B cell (primary cell): ENCODE measurements at regions not wholly inside any gene's neighbourhood (a gene's known extent, or its start where the extent isn't known, plus 50 kb on each side); places are given as distances from the start of the nearest gene placed in this dataset.

Experiments used
- ATAC-seq: fragments of 200-7000 bp; cut with Tn5 transposase; one replicate; pipeline ENCODE4 v1.10.0; 2021; ENCODE audit warnings: low read depth, mild to moderate bottlenecking, moderate number of reproducible peaks, moderate library complexity
- CTCF ChIA-PET: fragments of 350-600 bp; sonication (Branson Sonifier 250); formaldehyde crosslinking; loops from one replicate; lab custom pipeline; 2021; ENCODE audit warnings: antibody characterized with exemption, inconsistent platforms; lab: Charles Lee
- POLR2A ChIA-PET: fragments of 350-600 bp; sonication (Branson Sonifier 250); formaldehyde crosslinking; loops from one replicate; lab custom pipeline; 2021; ENCODE audit warnings: antibody characterized with exemption; lab: Charles Lee
- DNase-seq: peaks from one replicate; pipeline ENCODE4 v3.0.0; 2013
- H2AFZ ChIP-seq: 2 replicates; pipeline ENCODE4 v1.6.1; 2012; ENCODE audit warnings: mild to moderate bottlenecking, low read depth, low read length; ENCODE audit not compliant: insufficient read depth, poor library complexity, severe bottlenecking
- H3K27ac ChIP-seq, 2 donors: 1 replicate in 1 of 2; 2 replicates in 1 of 2; pipeline ENCODE4 v1.5.1; 2012 to 2013; ENCODE audit warnings: low read length in 2 of 2, mild to moderate bottlenecking in 2 of 2, moderate library complexity in 1 of 2
- H3K27me3 ChIP-seq, 4 experiments: fragments of 200-600 bp in 1 of 4; sonication (generic) in 1 of 4; replicated peaks in 1 of 4; 1 replicate in 2 of 4; 2 replicates in 2 of 4; pipeline versions ENCODE4 v1.6.1 to v1.7.0; 2013 to 2016; ENCODE audit warnings: low read length in 3 of 4, mild to moderate bottlenecking in 2 of 4, mixed read lengths in 1 of 4, moderate library complexity in 1 of 4; ENCODE audit not compliant: insufficient read depth in 4 of 4, control insufficient read depth in 3 of 4; ENCODE audit errors: control extremely low read depth in 1 of 4
- H3K36me3 ChIP-seq, 2 experiments: replicated peaks in 1 of 2; 1 replicate in 1 of 2; 2 replicates in 1 of 2; pipeline versions ENCODE4 v1.6.1 to v1.7.1; 2013; ENCODE audit warnings: low read length in 1 of 2; ENCODE audit not compliant: insufficient read depth in 2 of 2, control insufficient read depth in 1 of 2; ENCODE audit errors: control extremely low read depth in 1 of 2, extremely low read depth in 1 of 2
- H3K4me1 ChIP-seq, 2 donors: fragments of 200-600 bp in 1 of 2; sonication (generic) in 1 of 2; 1 replicate in 1 of 2; 2 replicates in 1 of 2; pipeline versions ENCODE4 v1.5.1 to v1.6.1; 2013 to 2017; ENCODE audit warnings: low read length in 2 of 2; ENCODE audit not compliant: control insufficient read depth in 2 of 2, insufficient read depth in 2 of 2
- H3K4me2 ChIP-seq: replicated peaks from 2 replicates; pipeline ENCODE3; 2012; ENCODE audit warnings: mild to moderate bottlenecking, low read depth, low read length; ENCODE audit not compliant: poor library complexity, severe bottlenecking
- H3K4me3 ChIP-seq, 5 experiments: fragments of 200-600 bp in 1 of 5; sonication (generic) in 1 of 5; 1 replicate in 3 of 5; 2 replicates in 2 of 5; pipeline versions ENCODE4 v1.5.1 to v1.7.0; 2011 to 2016; ENCODE audit warnings: low read length in 4 of 5, mild to moderate bottlenecking in 4 of 5, low read depth in 2 of 5, control low read depth in 1 of 5, moderate library complexity in 1 of 5; ENCODE audit not compliant: insufficient read depth in 1 of 5; ENCODE audit errors: control extremely low read depth in 1 of 5, extremely low read depth in 1 of 5
- H3K79me2 ChIP-seq: fragments of 200-600 bp; sonication (generic); one replicate; pipeline ENCODE4 v1.6.0; 2016; ENCODE audit warnings: low read length; ENCODE audit not compliant: control insufficient read depth, insufficient read depth
- H3K9ac ChIP-seq: fragments of 200-600 bp; sonication (generic); 2 replicates; pipeline ENCODE4 v1.6.1; 2017; ENCODE audit warnings: mild to moderate bottlenecking, low read length, moderate library complexity
- H3K9me3 ChIP-seq, 3 donors: one replicate each; pipeline versions ENCODE4 v1.6.1 to v1.7.1; 2013; ENCODE audit warnings: low read length in 2 of 3; ENCODE audit not compliant: control insufficient read depth in 2 of 3, insufficient read depth in 1 of 3; ENCODE audit errors: control extremely low read depth in 1 of 3
- H4K20me1 ChIP-seq: 2 replicates; pipeline ENCODE4 v1.6.0; 2012; ENCODE audit warnings: mild to moderate bottlenecking, low read length; ENCODE audit not compliant: insufficient read depth, control insufficient read depth, poor library complexity, severe bottlenecking
- H3K27ac Mint-ChIP-seq: one replicate; pipeline ENCODE4 v1.8.0; 2021; ENCODE audit warnings: mixed read lengths
- H3K27me3 Mint-ChIP-seq: one replicate; pipeline ENCODE4 v1.8.0; 2021; ENCODE audit warnings: mixed read lengths
- H3K4me1 Mint-ChIP-seq: one replicate; pipeline ENCODE4 v1.8.0; 2021; ENCODE audit warnings: mixed read lengths
- H3K4me3 Mint-ChIP-seq: one replicate; pipeline ENCODE4 v1.8.0; 2021; ENCODE audit warnings: mixed read lengths
- H3K9me3 Mint-ChIP-seq: one replicate; pipeline ENCODE4 v1.8.0; 2022; ENCODE audit warnings: mixed read lengths; ENCODE audit not compliant: insufficient read depth
- EZH2 ChIP-seq: IDR thresholded peaks from 2 replicates; pipeline ENCODE4 v1.6.1; 2012; ENCODE audit warnings: borderline replicate concordance, low read depth, mild to moderate bottlenecking, moderate library complexity, low read length; ENCODE audit not compliant: insufficient read depth, poor library complexity, severe bottlenecking
- WGBS: methylation state at CpG from one replicate; pipeline ENCODE4 v1.1.5; 2013; ENCODE audit warnings: missing lambda C conversion rate; ENCODE audit not compliant: insufficient coverage; 5-methylcytosine and 5-hydroxymethylcytosine counted together
- intact Hi-C: fragments of 100-400 bp; cut with micrococcal nuclease; formaldehyde crosslinking; loops from one replicate; pipeline ENCODE4 v1.10.0; 2022
- TF ChIP-seq, protein P1 (sequence below): fragments of 200-600 bp; IDR thresholded peaks from one replicate; pipeline ENCODE4 v1.8.0; 2022; ENCODE audit warnings: antibody characterized with exemption, mild to moderate bottlenecking

- H3K4me3 ChIP-seq, result no peak overlapping the region
- H2AFZ ChIP-seq, result no peak overlapping the region
- H3K4me1 Mint-ChIP-seq, result no peaks in the 10 kb centered on the region
- no peaks in the 10 kb centered on the region for H3K79me2 ChIP-seq
- H3K9ac ChIP-seq, result no peak overlapping the region
- H3K4me3 Mint-ChIP-seq, result no peak overlapping the region
- CTCF ChIA-PET, result no interaction called here
- H3K27ac ChIP-seq, result no peak overlapping the region
- DNase-seq (no peak), ATAC-seq (no peak)
- no peaks in the 10 kb centered on the region for H3K4me1 ChIP-seq
- POLR2A ChIA-PET, result no interaction called here
- no peak overlapping the region for H3K4me2 ChIP-seq
- no peak overlapping the region for H3K27ac Mint-ChIP-seq
- no peaks in the 10 kb centered on the region for H4K20me1 ChIP-seq
- H3K9me3 Mint-ChIP-seq, result no peaks in the 10 kb centered on the region
- intact Hi-C loops, result no loop called here
- no peaks in the 10 kb centered on the region for H3K9me3 ChIP-seq
- TF ChIP-seq, protein P1, sequence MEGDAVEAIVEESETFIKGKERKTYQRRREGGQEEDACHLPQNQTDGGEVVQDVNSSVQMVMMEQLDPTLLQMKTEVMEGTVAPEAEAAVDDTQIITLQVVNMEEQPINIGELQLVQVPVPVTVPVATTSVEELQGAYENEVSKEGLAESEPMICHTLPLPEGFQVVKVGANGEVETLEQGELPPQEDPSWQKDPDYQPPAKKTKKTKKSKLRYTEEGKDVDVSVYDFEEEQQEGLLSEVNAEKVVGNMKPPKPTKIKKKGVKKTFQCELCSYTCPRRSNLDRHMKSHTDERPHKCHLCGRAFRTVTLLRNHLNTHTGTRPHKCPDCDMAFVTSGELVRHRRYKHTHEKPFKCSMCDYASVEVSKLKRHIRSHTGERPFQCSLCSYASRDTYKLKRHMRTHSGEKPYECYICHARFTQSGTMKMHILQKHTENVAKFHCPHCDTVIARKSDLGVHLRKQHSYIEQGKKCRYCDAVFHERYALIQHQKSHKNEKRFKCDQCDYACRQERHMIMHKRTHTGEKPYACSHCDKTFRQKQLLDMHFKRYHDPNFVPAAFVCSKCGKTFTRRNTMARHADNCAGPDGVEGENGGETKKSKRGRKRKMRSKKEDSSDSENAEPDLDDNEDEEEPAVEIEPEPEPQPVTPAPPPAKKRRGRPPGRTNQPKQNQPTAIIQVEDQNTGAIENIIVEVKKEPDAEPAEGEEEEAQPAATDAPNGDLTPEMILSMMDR, result no peak
- TF ChIP-seq EZH2, result no peak
- no peaks in the 10 kb centered on the region for H3K27me3 ChIP-seq
- no peaks in the 10 kb centered on the region for H3K27me3 Mint-ChIP-seq
- 100% methylated on average over 1 of the region's 4 CpGs for WGBS
- no peaks in the 10 kb centered on the region for H3K36me3 ChIP-seq
Observed at GRCh38 chr1:165994107-165994506, 166.7 kb downstream of the UCK2 start.

DNA sequence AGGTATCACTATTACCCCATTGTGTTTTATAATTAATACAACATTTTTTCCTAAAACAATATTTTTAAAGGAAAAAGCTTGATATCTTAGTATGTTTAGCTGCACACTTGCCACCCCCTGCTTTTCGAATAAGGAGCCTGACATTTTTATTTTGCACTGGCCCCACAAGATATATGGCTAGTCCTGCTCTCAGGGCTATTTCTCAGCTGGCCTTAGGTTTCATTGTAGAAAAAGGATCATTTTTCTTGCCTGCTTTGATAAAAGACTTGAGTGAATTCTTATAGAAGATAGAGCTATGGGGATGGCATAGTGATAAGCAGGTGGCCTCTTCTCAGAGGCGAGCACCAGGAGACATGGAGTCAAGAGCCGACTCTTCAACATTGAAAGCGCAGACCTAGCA is 167.0 kb downstream of the FAM78B start:
- H3K9ac ChIP-seq, result no peak overlapping the region
- Mint-ChIP-seq H3K27ac (no peak overlapping the region), H3K27me3 (peaks cover 10% of the 10 kb centered on the region), H3K9me3 (peaks cover 4% of the 10 kb centered on the region), H3K4me3 (no peak overlapping the region), H3K4me1 (no peaks in the 10 kb centered on the region)
- ATAC-seq (no peak), DNase-seq (no peak)
- no peak overlapping the region for H2AFZ ChIP-seq
- H3K79me2 ChIP-seq, result no peaks in the 10 kb centered on the region
- no peaks in the 10 kb centered on the region for H3K4me1 ChIP-seq
- no peak for TF ChIP-seq EZH2
- TF ChIP-seq, protein P1, result no peak
- no peaks in the 10 kb centered on the region for H3K27me3 ChIP-seq
- POLR2A ChIA-PET, result no interaction called here
- intact Hi-C loops, result no loop called here
- CTCF ChIA-PET, result no interaction called here
- no peak overlapping the region for H3K4me2 ChIP-seq
- no peak overlapping the region for H3K4me3 ChIP-seq
- no peaks in the 10 kb centered on the region for H4K20me1 ChIP-seq
- no peaks in the 10 kb centered on the region for H3K9me3 ChIP-seq
- no peak overlapping the region for H3K27ac ChIP-seq
- 83% methylated on average over 3 of the region's 4 CpGs for WGBS
- no peaks in the 10 kb centered on the region for H3K36me3 ChIP-seq
